ENCODE measurements at regions not wholly inside any gene's neighbourhood (a gene's known extent, or its start where the extent isn't known, plus 50 kb on each side); places are given as distances from the start of the nearest gene placed in this dataset.

DNA sequence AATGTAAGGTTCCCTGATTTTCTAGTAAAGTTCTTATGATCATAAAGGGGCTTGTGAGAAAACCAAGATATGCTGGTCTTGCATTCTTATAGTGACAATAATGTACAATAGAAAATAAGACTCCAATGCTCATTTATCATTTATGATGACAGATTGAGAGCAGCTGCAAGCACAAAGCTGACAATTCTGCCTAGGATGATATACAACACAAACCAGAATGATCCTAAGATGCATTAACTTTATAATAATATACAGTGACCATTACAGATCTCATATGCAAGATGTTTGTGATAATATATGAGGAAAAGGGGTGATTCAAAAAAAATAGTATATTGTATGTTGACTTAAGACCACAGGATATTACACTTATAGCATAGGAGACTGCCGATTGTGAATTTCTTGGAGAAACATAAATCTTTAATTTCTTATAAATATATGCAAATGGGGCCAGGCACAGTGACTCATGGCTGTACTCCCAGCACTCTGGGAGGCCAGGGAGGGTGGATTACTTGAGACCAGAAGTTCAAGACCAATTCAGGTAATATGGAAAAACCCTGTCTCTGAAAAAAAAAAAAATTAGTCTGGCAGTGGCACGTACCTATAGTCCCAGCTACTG is 387.0 kb downstream of the ZBBX start:
- Histone ChIP-seq H3K4me2 (ENCODE audit: low read depth, low read length) (no peak overlapping the region), H4K8ac (ENCODE audit: low read depth in 2 of 2, low read length in 2 of 2) (no peak overlapping the region), H3K9me3 (ENCODE audit: control insufficient read depth, insufficient read depth, low read length) (peaks cover 8% of the 10 kb centered on the region), H2AK5ac (ENCODE audit: low read depth, low read length) (no peak overlapping the region), H2AK9ac (replicated peaks; ENCODE audit: low read depth, low read length, poor library complexity) (no peak overlapping the region), H3K18ac (ENCODE audit: low read depth, low read length) (no peak overlapping the region), H4K91ac (ENCODE audit: insufficient read depth, low read depth, low read length) (no peak overlapping the region), H2AFZ (replicated peaks; ENCODE audit: low read length, poor library complexity) (no peak overlapping the region), H3K9me1 (ENCODE audit: insufficient read depth, low read length) (no peaks in the 10 kb centered on the region), H2BK20ac (ENCODE audit: low read depth, low read length) (no peak overlapping the region), H3K27ac (ENCODE audit: insufficient read depth, low read length) (no peak overlapping the region), H2BK15ac (ENCODE audit: low read depth, low read length) (no peak overlapping the region), H3K4ac (ENCODE audit: low read depth, low read length) (no peak overlapping the region), H3K27me3 (ENCODE audit: control insufficient read depth, insufficient read depth, low read length) (no peaks in the 10 kb centered on the region), H3K4me3 (ENCODE audit: insufficient read depth, low read depth, low read length) (no peak overlapping the region), H3K23ac (ENCODE audit: low read depth, low read length) (no peak overlapping the region), H3K14ac (replicated peaks; ENCODE audit: low read depth, low read length) (no peak overlapping the region), H4K20me1 (ENCODE audit: insufficient read depth, low read length) (no peaks in the 10 kb centered on the region), H2BK5ac (ENCODE audit: low read depth, low read length, poor library complexity, severe bottlenecking) (no peak overlapping the region), H3K36me3 (ENCODE audit: control insufficient read depth, insufficient read depth, low read length) (no peaks in the 10 kb centered on the region), H3K79me1 (ENCODE audit: low read depth in 1 of 2, low read length in 2 of 2) (no peaks in the 10 kb centered on the region), H3K56ac (ENCODE audit: extremely low read depth, insufficient read depth, low read length) (no peak overlapping the region), H4K5ac (ENCODE audit: low read depth, low read length) (no peak overlapping the region), H2BK120ac (ENCODE audit: low read depth, low read length) (no peak overlapping the region), H3K4me1 (ENCODE audit: control insufficient read depth, insufficient read depth, low read length) (no peaks in the 10 kb centered on the region), H3K9ac (ENCODE audit: low read depth, low read length) (no peak overlapping the region)
- no peak for DNase-seq
- BruUV-seq (replicated peaks), result no TSS peak
- no peak for ATAC-seq (ENCODE audit: low read depth)
- WGBS, 2 experiments (ENCODE audit: extremely low coverage in 2 of 2, insufficient read length in 1 of 2), result no CpG with 5 or more reads among the region's 2 CpGs
- ChIA-PET POLR2A (ENCODE audit: unreplicated experiment) (no interaction called here), CTCF (no interaction called here)
- dilution Hi-C loops (cut with HindIII; ENCODE audit: low sequenced_read_pairs, unreplicated experiment) (no loop called here), intact Hi-C loops (cut with micrococcal nuclease) (no loop called here), in situ Hi-C loops (cut with MboI; ENCODE audit: low sequenced_read_pairs) (no loop called here)
- TF ChIP-seq NFE2L2 (IDR thresholded peaks at IDR 0.05; ENCODE audit: low read depth, low read length), result no peak
- TF ChIP-seq MAZ (IDR thresholded peaks at IDR 0.05; ENCODE audit: borderline replicate concordance, low read depth, low read length), result no peak
- TF ChIP-seq RFX5 (IDR thresholded peaks at IDR 0.05; ENCODE audit: low read depth, low read length), result no peak
- no peak for TF ChIP-seq RCOR1 (IDR thresholded peaks at IDR 0.05; ENCODE audit: insufficient replicate concordance, low read length)
- no peak for TF ChIP-seq POLR2A (IDR thresholded peaks at IDR 0.05; ENCODE audit: low read depth, low read length)
- TF ChIP-seq, protein P1, sequence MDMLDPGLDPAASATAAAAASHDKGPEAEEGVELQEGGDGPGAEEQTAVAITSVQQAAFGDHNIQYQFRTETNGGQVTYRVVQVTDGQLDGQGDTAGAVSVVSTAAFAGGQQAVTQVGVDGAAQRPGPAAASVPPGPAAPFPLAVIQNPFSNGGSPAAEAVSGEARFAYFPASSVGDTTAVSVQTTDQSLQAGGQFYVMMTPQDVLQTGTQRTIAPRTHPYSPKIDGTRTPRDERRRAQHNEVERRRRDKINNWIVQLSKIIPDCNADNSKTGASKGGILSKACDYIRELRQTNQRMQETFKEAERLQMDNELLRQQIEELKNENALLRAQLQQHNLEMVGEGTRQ (IDR thresholded peaks at IDR 0.05; ENCODE audit: low read depth, low read length), result no peak
- TF ChIP-seq RAD21 (IDR thresholded peaks at IDR 0.05; ENCODE audit: low read length), result no peak
- TF ChIP-seq CEBPB (IDR thresholded peaks at IDR 0.05; ENCODE audit: low read depth, low read length), result no peak
- TF ChIP-seq, protein P2, sequence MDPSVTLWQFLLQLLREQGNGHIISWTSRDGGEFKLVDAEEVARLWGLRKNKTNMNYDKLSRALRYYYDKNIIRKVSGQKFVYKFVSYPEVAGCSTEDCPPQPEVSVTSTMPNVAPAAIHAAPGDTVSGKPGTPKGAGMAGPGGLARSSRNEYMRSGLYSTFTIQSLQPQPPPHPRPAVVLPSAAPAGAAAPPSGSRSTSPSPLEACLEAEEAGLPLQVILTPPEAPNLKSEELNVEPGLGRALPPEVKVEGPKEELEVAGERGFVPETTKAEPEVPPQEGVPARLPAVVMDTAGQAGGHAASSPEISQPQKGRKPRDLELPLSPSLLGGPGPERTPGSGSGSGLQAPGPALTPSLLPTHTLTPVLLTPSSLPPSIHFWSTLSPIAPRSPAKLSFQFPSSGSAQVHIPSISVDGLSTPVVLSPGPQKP (IDR thresholded peaks at IDR 0.05; ENCODE audit: borderline replicate concordance, low read depth, low read length), result no peak
- TF ChIP-seq CHD1 (IDR thresholded peaks at IDR 0.05; ENCODE audit: low read depth, low read length), result no peak
- TF ChIP-seq, protein P3, sequence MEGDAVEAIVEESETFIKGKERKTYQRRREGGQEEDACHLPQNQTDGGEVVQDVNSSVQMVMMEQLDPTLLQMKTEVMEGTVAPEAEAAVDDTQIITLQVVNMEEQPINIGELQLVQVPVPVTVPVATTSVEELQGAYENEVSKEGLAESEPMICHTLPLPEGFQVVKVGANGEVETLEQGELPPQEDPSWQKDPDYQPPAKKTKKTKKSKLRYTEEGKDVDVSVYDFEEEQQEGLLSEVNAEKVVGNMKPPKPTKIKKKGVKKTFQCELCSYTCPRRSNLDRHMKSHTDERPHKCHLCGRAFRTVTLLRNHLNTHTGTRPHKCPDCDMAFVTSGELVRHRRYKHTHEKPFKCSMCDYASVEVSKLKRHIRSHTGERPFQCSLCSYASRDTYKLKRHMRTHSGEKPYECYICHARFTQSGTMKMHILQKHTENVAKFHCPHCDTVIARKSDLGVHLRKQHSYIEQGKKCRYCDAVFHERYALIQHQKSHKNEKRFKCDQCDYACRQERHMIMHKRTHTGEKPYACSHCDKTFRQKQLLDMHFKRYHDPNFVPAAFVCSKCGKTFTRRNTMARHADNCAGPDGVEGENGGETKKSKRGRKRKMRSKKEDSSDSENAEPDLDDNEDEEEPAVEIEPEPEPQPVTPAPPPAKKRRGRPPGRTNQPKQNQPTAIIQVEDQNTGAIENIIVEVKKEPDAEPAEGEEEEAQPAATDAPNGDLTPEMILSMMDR (conservative IDR thresholded peaks at IDR 0.05; ENCODE audit: low read depth, low read length), result no peak

All from IMR-90 (cell line).